MM.1S (cell line): ENCODE measurements at regions not wholly inside any gene's neighbourhood (a gene's known extent, or its start where the extent isn't known, plus 50 kb on each side); places are given as distances from the start of the nearest gene placed in this dataset.

Source experiments
- EZH2 ChIP-seq: fragments of 300-600 bp; sonication (generic); optimal IDR thresholded peaks from 2 replicates; pipeline ENCODE3; 2017; ENCODE audit warnings: low read depth, mild to moderate bottlenecking, antibody characterized with exemption, low read length, mixed read lengths
- EZH2phosphoT487 ChIP-seq: fragments of 300-600 bp; sonication (generic); IDR thresholded peaks from 2 replicates; pipeline ENCODE4 v1.6.1; 2018; ENCODE audit warnings: antibody characterized with exemption, low read length
- TF ChIP-seq, protein P1 (sequence below): fragments of 300-600 bp; sonication (generic); IDR thresholded peaks from 2 replicates; pipeline ENCODE4 v1.5.1; 2016; ENCODE audit warnings: antibody characterized with exemption, low read length, mixed read lengths

GRCh38 chr10:4076983-4077382 lies 292.0 kb upstream of the KLF6 start:
- no peak for TF ChIP-seq EZH2phosphoT487
- TF ChIP-seq, protein P1, sequence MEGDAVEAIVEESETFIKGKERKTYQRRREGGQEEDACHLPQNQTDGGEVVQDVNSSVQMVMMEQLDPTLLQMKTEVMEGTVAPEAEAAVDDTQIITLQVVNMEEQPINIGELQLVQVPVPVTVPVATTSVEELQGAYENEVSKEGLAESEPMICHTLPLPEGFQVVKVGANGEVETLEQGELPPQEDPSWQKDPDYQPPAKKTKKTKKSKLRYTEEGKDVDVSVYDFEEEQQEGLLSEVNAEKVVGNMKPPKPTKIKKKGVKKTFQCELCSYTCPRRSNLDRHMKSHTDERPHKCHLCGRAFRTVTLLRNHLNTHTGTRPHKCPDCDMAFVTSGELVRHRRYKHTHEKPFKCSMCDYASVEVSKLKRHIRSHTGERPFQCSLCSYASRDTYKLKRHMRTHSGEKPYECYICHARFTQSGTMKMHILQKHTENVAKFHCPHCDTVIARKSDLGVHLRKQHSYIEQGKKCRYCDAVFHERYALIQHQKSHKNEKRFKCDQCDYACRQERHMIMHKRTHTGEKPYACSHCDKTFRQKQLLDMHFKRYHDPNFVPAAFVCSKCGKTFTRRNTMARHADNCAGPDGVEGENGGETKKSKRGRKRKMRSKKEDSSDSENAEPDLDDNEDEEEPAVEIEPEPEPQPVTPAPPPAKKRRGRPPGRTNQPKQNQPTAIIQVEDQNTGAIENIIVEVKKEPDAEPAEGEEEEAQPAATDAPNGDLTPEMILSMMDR = no peak
- no peak for TF ChIP-seq EZH2
